ENCODE measurements at regions not wholly inside any gene's neighbourhood (a gene's known extent, or its start where the extent isn't known, plus 50 kb on each side); places are given as distances from the start of the nearest gene placed in this dataset.

DNA sequence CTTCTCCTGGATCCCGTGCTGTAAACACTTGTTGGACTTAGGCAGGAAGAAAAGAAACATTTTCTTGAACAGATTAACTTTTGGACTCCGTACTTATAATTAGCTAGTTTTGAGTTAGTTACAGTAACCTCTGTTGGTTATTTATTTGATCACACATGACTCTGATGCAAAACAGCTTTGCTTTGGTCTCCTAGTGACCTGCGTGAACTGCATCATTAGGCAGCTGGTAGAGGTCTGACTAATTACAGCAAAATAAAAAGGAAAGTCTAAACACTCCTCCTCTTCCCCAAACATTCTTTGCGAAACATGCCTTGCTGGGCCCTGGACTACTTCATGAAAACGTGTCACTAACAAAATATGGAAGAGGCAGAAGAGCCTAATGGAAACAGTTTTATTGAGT, 61.1 kb upstream of the ZFP64 start:
- H3K27me3 ChIP-seq (ENCODE audit: insufficient read depth, low read depth) = peaks cover 89% of the 10 kb centered on the region
- POLR2A ChIA-PET (ENCODE audit: unreplicated experiment) = no interaction called here
- no peak for DNase-seq

DNA sequence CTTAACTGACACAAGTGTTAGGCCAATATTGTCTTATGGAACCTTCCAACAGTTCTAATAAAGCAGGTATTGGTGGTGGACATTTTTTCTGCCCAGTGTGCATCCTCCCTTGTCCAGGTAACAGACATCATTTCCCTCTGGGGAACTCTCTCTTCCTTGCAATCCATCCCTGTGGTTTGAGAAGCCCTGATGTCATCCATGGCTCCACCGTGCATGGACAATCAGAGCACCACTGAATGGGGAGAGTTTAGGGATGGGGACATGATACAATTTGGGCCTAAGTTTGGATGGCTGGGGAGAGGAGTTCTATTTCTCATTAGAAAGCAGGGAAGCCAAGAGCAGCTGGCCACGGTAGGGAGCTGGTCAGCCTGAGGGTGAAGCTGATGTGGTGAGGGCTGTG, 60.2 kb upstream of the ZFP64 start:
- no peaks in the 10 kb centered on the region for H3K79me2 ChIP-seq (ENCODE audit: low read depth)
- no TSS peak for BruUV-seq (replicated peaks)
- H3K4me3 ChIP-seq = no peak overlapping the region
- intact Hi-C loops (cut with micrococcal nuclease; ENCODE audit: unreplicated experiment) = no loop called here
- H3K36me3 ChIP-seq (ENCODE audit: low read depth) = no peaks in the 10 kb centered on the region
- no peak for DNase-seq
- no peak overlapping the region for H3K27ac ChIP-seq
- no peak overlapping the region for H2AFZ ChIP-seq
- no peaks in the 10 kb centered on the region for H3K4me1 ChIP-seq (replicated peaks; ENCODE audit: insufficient read depth)
- CTCF ChIA-PET = no interaction called here
- POLR2A ChIA-PET (ENCODE audit: unreplicated experiment) = no interaction called here
- no peaks in the 10 kb centered on the region for H3K9me3 ChIP-seq (ENCODE audit: insufficient read depth, low read depth)
- H4K20me1 ChIP-seq (ENCODE audit: insufficient read depth) = no peaks in the 10 kb centered on the region
- no peaks in the 10 kb centered on the region for H3K9me2 ChIP-seq (ENCODE audit: insufficient read depth)
- no peak for TF ChIP-seq EZH2 (IDR thresholded peaks at IDR 0.05; ENCODE audit: low read depth)
- no peaks in the 10 kb centered on the region for H3F3A ChIP-seq (ENCODE audit: insufficient read depth, low read depth)
- no peak overlapping the region for H3K4me2 ChIP-seq
- H3K27me3 ChIP-seq (ENCODE audit: insufficient read depth, low read depth) = peaks cover 83% of the 10 kb centered on the region

More for the DNA sequence above, 61.1 kb upstream of the ZFP64 start:
- no TSS peak for BruUV-seq (replicated peaks)
- TF ChIP-seq, protein P1, sequence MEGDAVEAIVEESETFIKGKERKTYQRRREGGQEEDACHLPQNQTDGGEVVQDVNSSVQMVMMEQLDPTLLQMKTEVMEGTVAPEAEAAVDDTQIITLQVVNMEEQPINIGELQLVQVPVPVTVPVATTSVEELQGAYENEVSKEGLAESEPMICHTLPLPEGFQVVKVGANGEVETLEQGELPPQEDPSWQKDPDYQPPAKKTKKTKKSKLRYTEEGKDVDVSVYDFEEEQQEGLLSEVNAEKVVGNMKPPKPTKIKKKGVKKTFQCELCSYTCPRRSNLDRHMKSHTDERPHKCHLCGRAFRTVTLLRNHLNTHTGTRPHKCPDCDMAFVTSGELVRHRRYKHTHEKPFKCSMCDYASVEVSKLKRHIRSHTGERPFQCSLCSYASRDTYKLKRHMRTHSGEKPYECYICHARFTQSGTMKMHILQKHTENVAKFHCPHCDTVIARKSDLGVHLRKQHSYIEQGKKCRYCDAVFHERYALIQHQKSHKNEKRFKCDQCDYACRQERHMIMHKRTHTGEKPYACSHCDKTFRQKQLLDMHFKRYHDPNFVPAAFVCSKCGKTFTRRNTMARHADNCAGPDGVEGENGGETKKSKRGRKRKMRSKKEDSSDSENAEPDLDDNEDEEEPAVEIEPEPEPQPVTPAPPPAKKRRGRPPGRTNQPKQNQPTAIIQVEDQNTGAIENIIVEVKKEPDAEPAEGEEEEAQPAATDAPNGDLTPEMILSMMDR (conservative IDR thresholded peaks at IDR 0.05) = no peak
- no peak for TF ChIP-seq EZH2 (IDR thresholded peaks at IDR 0.05; ENCODE audit: low read depth)
- H3K79me2 ChIP-seq (ENCODE audit: low read depth) = no peaks in the 10 kb centered on the region
- no peaks in the 10 kb centered on the region for H3K9me2 ChIP-seq (ENCODE audit: insufficient read depth)
- intact Hi-C loops (cut with micrococcal nuclease; ENCODE audit: unreplicated experiment) = no loop called here
- no peak overlapping the region for H2AFZ ChIP-seq
- no peaks in the 10 kb centered on the region for H4K20me1 ChIP-seq (ENCODE audit: insufficient read depth)
- no peaks in the 10 kb centered on the region for H3K4me1 ChIP-seq (replicated peaks; ENCODE audit: insufficient read depth)
- H3K4me3 ChIP-seq = no peak overlapping the region
- no peaks in the 10 kb centered on the region for H3K9me3 ChIP-seq (ENCODE audit: insufficient read depth, low read depth)
- no peaks in the 10 kb centered on the region for H3F3A ChIP-seq (ENCODE audit: insufficient read depth, low read depth)
- H3K36me3 ChIP-seq (ENCODE audit: low read depth) = no peaks in the 10 kb centered on the region
- no peak overlapping the region for H3K27ac ChIP-seq
- CTCF ChIA-PET = no interaction called here
- no peak overlapping the region for H3K4me2 ChIP-seq

DNA sequence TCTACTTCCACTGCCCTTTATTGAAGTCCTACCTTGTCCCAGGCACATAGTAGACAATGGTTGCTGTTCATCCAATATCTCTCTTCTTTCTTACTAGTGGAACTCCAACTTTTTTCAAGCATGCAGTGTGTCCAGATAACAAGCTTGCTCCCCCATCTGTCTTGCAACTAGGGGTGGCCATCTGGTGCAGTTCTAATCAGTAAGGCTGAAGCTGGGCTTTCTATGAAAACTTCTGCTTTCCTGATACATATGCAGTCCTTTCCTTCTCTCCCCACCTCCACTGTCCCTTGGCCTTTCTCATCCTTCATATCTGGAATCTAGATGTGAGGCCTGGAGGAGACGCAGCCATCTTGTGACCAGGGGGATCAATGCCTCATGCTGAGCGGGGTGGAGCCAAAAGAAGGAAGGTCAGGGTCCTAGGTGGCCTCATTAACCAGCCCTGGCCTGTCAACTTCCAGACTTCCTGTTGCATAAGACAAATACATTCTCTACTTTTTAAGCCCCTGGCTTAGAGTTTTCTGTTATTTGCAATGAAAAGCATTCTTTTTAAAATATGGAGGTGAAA, 59.6 kb upstream of the ZFP64 start:
- H3K9me3 ChIP-seq (ENCODE audit: insufficient read depth, low read depth) = no peaks in the 10 kb centered on the region
- peaks cover 77% of the 10 kb centered on the region for H3K27me3 ChIP-seq (ENCODE audit: insufficient read depth, low read depth)
- DNase-seq = no peak
- H2AFZ ChIP-seq = no peak overlapping the region
- no peak overlapping the region for H3K4me2 ChIP-seq
- CTCF ChIA-PET = no interaction called here
- H3K9me2 ChIP-seq (ENCODE audit: insufficient read depth) = no peaks in the 10 kb centered on the region
- H3K79me2 ChIP-seq (ENCODE audit: low read depth) = no peaks in the 10 kb centered on the region
- intact Hi-C loops (cut with micrococcal nuclease; ENCODE audit: unreplicated experiment) = no loop called here
- no peaks in the 10 kb centered on the region for H3F3A ChIP-seq (ENCODE audit: insufficient read depth, low read depth)
- H3K36me3 ChIP-seq (ENCODE audit: low read depth) = no peaks in the 10 kb centered on the region
- no peak overlapping the region for H3K27ac ChIP-seq
- TF ChIP-seq EZH2 (IDR thresholded peaks at IDR 0.05; ENCODE audit: low read depth) = no peak
- TF ChIP-seq, protein P1 (conservative IDR thresholded peaks at IDR 0.05) = no peak
- BruUV-seq (replicated peaks) = no TSS peak
- H4K20me1 ChIP-seq (ENCODE audit: insufficient read depth) = no peaks in the 10 kb centered on the region
- no peak overlapping the region for H3K4me3 ChIP-seq
- no peaks in the 10 kb centered on the region for H3K4me1 ChIP-seq (replicated peaks; ENCODE audit: insufficient read depth)
- POLR2A ChIA-PET (ENCODE audit: unreplicated experiment) = no interaction called here

DNA sequence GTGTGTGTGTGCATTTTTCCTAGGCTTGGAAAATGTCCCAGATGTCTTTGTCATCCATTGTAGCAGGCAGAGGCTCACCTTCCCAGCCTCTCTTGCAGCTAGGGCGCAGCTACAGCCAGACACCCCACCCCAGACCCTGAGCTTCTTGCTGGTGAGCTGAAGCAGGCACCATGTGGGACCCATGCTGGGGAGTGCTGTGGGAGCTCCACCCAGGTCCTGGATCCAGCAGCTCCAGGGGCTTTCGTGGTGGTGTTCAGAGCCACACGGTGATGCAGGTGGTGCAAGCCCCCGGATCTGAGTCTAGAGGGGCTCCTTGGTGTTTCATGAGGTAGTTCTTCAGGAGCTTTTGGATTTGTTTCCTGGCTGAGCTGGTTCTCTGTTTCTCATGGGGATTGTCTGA, 56.0 kb upstream of the ZFP64 start:
- DNase-seq = no peak
- Histone ChIP-seq H3K4me3 (no peak overlapping the region), H3F3A (ENCODE audit: insufficient read depth, low read depth) (no peaks in the 10 kb centered on the region), H3K36me3 (ENCODE audit: low read depth) (no peaks in the 10 kb centered on the region), H3K9me3 (ENCODE audit: insufficient read depth, low read depth) (no peaks in the 10 kb centered on the region), H3K79me2 (ENCODE audit: low read depth) (no peaks in the 10 kb centered on the region), H3K4me2 (no peak overlapping the region), H3K27me3 (ENCODE audit: insufficient read depth, low read depth) (peaks cover 47% of the 10 kb centered on the region), H4K20me1 (ENCODE audit: insufficient read depth) (no peaks in the 10 kb centered on the region), H3K27ac (no peak overlapping the region), H3K4me1 (replicated peaks; ENCODE audit: insufficient read depth) (no peaks in the 10 kb centered on the region), H3K9me2 (ENCODE audit: insufficient read depth) (no peaks in the 10 kb centered on the region), H2AFZ (no peak overlapping the region)
- ChIA-PET CTCF (no interaction called here), POLR2A (ENCODE audit: unreplicated experiment) (no interaction called here)
- no TSS peak for BruUV-seq (replicated peaks)
- TF ChIP-seq, protein P1 (conservative IDR thresholded peaks at IDR 0.05) = no peak
- TF ChIP-seq EZH2 (IDR thresholded peaks at IDR 0.05; ENCODE audit: low read depth) = no peak
- intact Hi-C loops (cut with micrococcal nuclease; ENCODE audit: unreplicated experiment) = loop anchor here (10.0 kb wide), 2 partner anchors 127 to 1957 kb away; partner anchors contain the start of gene PFDN4

All from PC-9 (cell line).